BJ (cell line): ENCODE measurements at regions not wholly inside any gene's neighbourhood (a gene's known extent, or its start where the extent isn't known, plus 50 kb on each side); places are given as distances from the start of the nearest gene placed in this dataset.

Experiments used
- CTCF ChIA-PET: fragments of 350-600 bp; formaldehyde crosslinking; extraction: SDS; loops from one replicate; lab custom pipeline; 2021; ENCODE audit warnings: antibody characterized with exemption, inconsistent platforms; lab: Yijun Ruan, JAX
- POLR2A ChIA-PET: fragments of 300-600 bp; sonication (Branson Sonifier 250); formaldehyde crosslinking; extraction: SDS; loops from one replicate; lab custom pipeline; 2021; ENCODE audit warnings: antibody characterized with exemption; lab: Charles Lee
- DNase-seq: peaks from one replicate; pipeline ENCODE4 v3.0.0-alpha.2; 2011; ENCODE audit warnings: low read depth
- H3K27me3 ChIP-seq: 2 replicates; pipeline ENCODE4 v1.6.0; 2011; ENCODE audit warnings: low read length; ENCODE audit not compliant: control insufficient read depth, insufficient read depth
- H3K36me3 ChIP-seq: 2 replicates; pipeline ENCODE4 v1.5.1; 2011; ENCODE audit warnings: low read length; ENCODE audit not compliant: control insufficient read depth, insufficient read depth
- H3K4me3 ChIP-seq: 2 replicates; pipeline ENCODE4 v1.5.1; 2011; ENCODE audit warnings: low read depth, mild to moderate bottlenecking, control low read depth, low read length
- TF ChIP-seq, protein P1 (sequence below): IDR thresholded peaks from 2 replicates; pipeline ENCODE4 v1.5.1; 2011; ENCODE audit warnings: low read depth, mild to moderate bottlenecking, control low read depth, inconsistent platforms, low read length, moderate library complexity; ENCODE audit not compliant: insufficient read depth

DNA sequence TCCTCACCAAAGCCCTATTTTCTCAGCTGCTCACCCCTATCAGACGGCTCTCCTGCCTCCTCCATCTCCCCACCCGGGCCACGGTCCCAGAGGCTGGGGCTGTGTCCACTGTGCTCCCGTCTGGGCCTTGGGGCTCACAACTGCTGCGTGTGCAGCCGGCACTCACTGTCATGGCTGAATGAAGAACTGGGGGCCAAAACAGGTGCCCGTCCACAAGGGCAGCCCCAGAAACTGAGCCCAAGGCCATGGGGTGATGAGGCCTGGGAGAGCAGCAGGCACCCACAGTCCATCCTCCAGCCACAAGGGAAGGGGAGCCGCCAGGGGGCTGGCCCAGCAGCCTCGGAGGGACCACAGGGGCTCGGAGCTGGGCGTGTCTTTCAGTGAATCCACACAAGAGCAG, 159.5 kb downstream of the DLL1 start:
- Histone ChIP-seq H3K27me3 (no peaks in the 10 kb centered on the region), H3K4me3 (no peak overlapping the region), H3K36me3 (no peaks in the 10 kb centered on the region)
- CTCF ChIA-PET, result no interaction called here
- TF ChIP-seq, protein P1, sequence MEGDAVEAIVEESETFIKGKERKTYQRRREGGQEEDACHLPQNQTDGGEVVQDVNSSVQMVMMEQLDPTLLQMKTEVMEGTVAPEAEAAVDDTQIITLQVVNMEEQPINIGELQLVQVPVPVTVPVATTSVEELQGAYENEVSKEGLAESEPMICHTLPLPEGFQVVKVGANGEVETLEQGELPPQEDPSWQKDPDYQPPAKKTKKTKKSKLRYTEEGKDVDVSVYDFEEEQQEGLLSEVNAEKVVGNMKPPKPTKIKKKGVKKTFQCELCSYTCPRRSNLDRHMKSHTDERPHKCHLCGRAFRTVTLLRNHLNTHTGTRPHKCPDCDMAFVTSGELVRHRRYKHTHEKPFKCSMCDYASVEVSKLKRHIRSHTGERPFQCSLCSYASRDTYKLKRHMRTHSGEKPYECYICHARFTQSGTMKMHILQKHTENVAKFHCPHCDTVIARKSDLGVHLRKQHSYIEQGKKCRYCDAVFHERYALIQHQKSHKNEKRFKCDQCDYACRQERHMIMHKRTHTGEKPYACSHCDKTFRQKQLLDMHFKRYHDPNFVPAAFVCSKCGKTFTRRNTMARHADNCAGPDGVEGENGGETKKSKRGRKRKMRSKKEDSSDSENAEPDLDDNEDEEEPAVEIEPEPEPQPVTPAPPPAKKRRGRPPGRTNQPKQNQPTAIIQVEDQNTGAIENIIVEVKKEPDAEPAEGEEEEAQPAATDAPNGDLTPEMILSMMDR, result no peak
- POLR2A ChIA-PET, result no interaction called here
- DNase-seq, result no peak

DNA sequence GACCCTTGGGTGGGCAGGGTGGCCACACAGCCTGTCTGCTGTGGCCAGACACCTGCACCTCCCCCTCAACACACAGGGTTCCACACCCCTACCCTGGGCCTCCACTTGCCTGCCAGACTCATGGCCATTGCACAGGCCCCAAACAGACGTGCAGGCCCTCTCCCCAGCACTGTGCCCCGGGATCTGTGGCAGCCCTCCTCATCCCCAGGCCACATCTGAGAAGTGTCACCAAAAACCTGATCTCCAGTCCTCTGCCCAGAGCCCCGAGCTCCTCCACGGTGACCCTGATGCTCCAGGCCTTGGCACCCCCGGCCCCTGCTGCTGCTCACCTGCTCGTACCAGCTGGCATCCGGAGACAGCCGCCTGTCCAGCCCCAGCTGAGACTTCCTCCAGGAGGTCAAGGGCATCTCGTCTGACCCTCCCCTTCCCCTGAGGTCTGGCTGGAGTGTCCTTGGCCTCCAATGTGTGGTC, 160.1 kb downstream of the DLL1 start:
- TF ChIP-seq, protein P1, result no peak
- DNase-seq, result no peak
- no peaks in the 10 kb centered on the region for H3K36me3 ChIP-seq
- CTCF ChIA-PET, result no interaction called here
- H3K27me3 ChIP-seq, result no peaks in the 10 kb centered on the region
- H3K4me3 ChIP-seq, result no peak overlapping the region
- POLR2A ChIA-PET, result no interaction called here

DNA sequence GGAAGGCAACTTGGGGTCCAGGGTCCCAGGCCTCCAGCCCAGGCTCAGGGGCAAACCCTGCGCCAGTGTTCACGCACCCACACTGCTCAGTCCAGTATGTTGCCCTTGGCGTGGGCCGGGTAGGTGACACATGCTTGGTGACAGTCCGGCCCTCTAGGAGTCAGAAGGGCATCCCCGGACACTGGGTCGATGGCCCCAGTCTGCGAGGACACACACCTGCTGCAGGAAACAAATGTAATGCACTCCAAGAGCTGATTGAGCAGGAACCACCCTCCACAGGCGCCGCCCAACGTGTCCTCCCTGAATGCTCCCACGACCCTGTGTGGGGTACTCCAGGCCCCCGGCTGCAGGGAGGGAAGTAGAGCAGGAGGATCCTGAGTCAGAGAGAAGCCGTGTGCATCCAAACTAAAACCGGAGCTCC, 160.7 kb downstream of the DLL1 start:
- Histone ChIP-seq H3K36me3 (no peaks in the 10 kb centered on the region), H3K27me3 (no peaks in the 10 kb centered on the region), H3K4me3 (no peak overlapping the region)
- ChIA-PET CTCF (no interaction called here), POLR2A (no interaction called here)
- no peak for DNase-seq
- TF ChIP-seq, protein P1, result no peak

DNA sequence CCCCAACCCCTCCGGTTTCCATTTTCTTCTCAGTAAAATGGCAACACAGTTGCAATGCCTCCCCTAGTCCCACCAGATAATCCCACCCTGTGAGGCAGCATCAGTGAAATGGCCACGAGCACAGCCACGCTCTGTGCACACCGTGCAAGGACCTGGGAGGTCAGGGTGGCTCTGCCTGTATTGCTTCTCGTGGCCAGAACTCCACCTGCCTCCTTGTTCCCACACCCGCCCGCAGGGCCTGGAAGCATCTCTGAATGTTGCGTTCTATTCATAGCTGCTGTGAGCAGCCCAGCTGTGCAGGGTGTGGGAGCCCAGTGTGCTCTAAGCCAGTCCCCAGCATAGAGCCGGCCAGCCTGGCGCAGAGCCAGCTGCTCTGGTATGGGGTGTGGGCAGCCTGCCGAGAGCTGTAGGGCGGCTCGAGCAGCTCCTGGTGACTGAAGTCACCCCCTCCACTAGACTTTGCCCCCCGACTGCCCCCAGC, 161.1 kb downstream of the DLL1 start:
- DNase-seq, result no peak
- H3K4me3 ChIP-seq, result no peak overlapping the region
- TF ChIP-seq, protein P1, result no peak
- CTCF ChIA-PET, result no interaction called here
- H3K27me3 ChIP-seq, result no peaks in the 10 kb centered on the region
- POLR2A ChIA-PET, result no interaction called here
- H3K36me3 ChIP-seq, result no peaks in the 10 kb centered on the region

DNA sequence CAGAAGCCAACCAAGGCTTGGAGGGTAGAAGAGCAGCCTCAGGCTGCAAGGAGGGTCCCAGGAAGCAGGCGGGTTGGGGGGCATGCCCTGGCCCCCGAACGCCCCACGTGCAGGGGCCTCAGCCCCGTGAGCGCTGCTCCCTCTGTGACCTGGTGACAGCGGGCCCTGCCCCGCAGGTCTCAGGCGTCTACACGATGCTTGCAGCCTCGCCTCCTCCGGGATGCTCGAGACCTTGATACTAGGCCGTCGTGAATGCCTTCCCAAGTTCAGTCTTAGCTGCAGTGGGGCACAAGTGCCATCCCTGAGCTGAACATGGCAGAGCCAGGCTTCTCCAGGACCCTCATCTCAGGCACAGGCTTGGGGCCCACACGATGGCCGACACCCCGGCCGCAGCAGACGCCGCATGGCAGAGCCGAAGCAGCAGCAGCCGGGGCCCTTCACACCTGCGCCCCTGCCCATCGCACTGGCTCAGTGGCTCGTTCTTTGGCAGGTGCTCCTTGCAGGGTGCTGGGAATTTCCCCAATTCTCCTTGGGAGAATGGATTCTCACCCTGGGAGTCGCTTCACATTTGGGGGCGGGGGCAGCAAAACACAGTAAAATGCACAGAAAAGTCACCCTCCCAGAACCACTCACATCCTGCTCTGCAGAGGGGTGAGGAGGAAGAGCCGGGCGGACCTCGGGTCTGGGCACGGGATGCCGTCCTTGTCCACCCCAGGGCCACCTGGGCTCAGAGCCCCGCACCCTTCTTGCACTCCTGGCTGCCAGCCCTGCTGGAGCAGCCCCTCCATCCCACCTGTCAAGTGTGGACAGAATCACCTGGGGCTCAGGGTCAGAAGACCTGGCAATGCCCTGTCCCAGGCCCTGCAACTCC, 161.8 kb downstream of the DLL1 start:
- CTCF ChIA-PET, result no interaction called here
- no peak for DNase-seq
- TF ChIP-seq, protein P1, result no peak

More for the DNA sequence above, 161.8 kb downstream of the DLL1 start:
- H3K27me3 ChIP-seq, result no peaks in the 10 kb centered on the region
- H3K4me3 ChIP-seq, result no peak overlapping the region
- POLR2A ChIA-PET, result no interaction called here
- H3K36me3 ChIP-seq, result no peaks in the 10 kb centered on the region
